ENCODE measurements at regions not wholly inside any gene's neighbourhood (a gene's known extent, or its start where the extent isn't known, plus 50 kb on each side); places are given as distances from the start of the nearest gene placed in this dataset.
A peak's percentile ranks its signal among the peaks of the same experiment; 100 is the strongest.

DNA sequence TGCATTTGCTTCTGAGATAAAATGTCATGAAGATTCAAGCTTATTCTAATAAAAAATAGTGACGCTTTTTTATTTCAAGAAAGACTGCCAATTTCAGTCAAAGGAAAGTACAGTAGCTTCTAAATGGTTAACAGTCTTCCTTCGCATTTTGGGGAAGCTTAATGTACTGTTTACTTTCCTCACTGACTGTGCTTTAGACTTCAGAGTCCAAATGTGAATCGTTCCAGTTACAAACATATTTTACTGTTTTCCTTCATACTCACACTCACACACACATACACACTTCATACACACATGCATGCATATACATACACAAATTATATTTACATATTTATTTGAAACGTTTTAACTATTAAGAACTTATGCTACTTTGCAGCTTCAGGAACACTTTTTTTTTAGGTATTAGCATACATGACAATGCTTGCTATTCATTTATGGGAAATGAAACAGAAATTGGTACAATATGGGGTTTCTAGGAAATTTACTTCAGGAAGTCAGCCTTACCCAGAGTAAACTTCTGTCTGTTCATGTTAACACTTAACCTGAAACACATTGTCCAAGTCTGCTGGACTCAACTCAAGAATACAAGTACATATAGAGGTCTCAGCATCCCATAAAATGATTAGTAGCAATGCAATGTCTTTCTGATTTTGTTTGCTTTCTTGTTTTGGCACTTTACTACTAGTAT is 145.4 kb downstream of the RPS12 start:
- Histone ChIP-seq H3K27ac (no peak overlapping the region), H3K27me3 (no peaks in the 10 kb centered on the region), H3K9ac (no peak overlapping the region), H4K20me1 (no peaks in the 10 kb centered on the region), H3K36me3 (no peaks in the 10 kb centered on the region), H3K4me3 (no peak overlapping the region), H3K9me3 (no peaks in the 10 kb centered on the region), H3K4me1 (peaks cover 23% of the 10 kb centered on the region), H3K4me2 (0 out of 2 replicates have a peak overlapping the region, but pooled peaks have one; percentile 53)
- no peak for TF ChIP-seq Cebpa-rat (IDR thresholded peaks at IDR 0.05)

DNA sequence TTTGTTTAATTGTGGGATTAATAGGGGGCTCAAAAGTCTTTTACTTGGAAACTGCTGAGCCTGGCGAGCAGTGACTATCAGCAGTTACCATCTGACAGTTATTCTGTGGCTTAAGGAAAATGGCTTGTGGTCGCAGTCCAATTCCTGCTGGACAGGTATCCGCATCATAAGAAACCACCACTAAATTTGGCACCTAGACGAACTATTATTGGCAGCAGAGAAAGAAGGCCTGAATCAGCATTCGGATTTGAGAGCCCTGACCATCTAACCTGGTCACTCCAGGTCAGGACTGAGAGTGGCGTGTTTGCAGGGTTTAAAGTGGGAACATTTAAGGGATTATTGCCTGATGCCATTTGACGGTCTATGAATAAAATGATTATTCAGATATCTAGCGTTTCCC is 146.4 kb downstream of the RPS12 start:
- H3K36me3 ChIP-seq, result no peaks in the 10 kb centered on the region
- H3K9me3 ChIP-seq, result no peaks in the 10 kb centered on the region
- no peaks in the 10 kb centered on the region for H3K27me3 ChIP-seq
- no peak overlapping the region for H3K9ac ChIP-seq
- H3K27ac ChIP-seq, result no peak overlapping the region
- H3K4me2 ChIP-seq, result peak overlapping the region; percentile 53
- no peaks in the 10 kb centered on the region for H4K20me1 ChIP-seq
- TF ChIP-seq Cebpa-rat (IDR thresholded peaks at IDR 0.05), result no peak
- peaks cover 23% of the 10 kb centered on the region for H3K4me1 ChIP-seq
- H3K4me3 ChIP-seq, result no peak overlapping the region

DNA sequence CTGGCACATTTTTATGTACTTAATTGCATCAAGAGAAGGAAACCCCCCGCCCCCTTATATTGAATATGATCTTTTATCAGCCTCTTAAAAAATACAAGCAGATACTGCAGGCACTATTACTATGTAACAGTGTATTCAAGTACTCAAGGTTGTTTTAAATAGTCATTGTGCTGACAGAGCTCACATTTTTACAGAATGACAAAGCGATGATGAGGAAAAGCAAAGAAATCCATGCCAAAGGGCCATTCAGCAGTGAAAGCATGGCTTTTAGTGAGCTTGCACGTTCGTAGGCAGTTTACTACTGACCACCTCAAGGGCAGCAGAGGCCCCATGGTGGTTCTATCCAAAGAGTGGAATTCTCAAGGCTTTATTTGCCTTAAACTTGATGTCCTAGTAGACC is 146.8 kb downstream of the RPS12 start:
- no peak overlapping the region for H3K27ac ChIP-seq
- no peaks in the 10 kb centered on the region for H4K20me1 ChIP-seq

DNA sequence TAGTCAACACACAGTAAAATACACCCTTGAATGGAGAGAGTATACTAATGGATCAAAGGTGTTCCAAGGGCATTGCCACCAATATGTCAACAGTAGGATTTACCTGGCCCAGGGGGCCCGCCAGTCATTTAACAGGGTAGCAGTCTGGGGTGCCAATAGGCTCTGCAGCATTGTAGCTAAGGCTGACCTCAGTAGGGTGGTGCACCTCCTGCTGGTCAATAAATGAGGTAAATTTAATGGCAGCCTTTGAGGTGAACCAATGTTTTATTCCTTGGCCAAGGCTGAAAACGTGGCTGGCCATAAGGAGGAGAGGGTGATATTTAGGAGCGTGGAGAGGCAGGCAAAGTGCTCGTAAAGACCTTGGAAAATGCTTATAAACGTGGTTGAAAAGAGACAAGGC is 147.2 kb downstream of the RPS12 start:
- Histone ChIP-seq H3K4me3 (no peak overlapping the region), H3K36me3 (no peaks in the 10 kb centered on the region), H3K27ac (no peak overlapping the region), H3K9me3 (no peaks in the 10 kb centered on the region), H4K20me1 (no peaks in the 10 kb centered on the region), H3K9ac (no peak overlapping the region), H3K4me1 (peaks cover 23% of the 10 kb centered on the region), H3K4me2 (no peak overlapping the region), H3K27me3 (no peaks in the 10 kb centered on the region)
- TF ChIP-seq Cebpa-rat (IDR thresholded peaks at IDR 0.05), result no peak

More for the DNA sequence above, 146.8 kb downstream of the RPS12 start:
- no peak overlapping the region for H3K9ac ChIP-seq
- H3K9me3 ChIP-seq, result no peaks in the 10 kb centered on the region
- H3K4me2 ChIP-seq, result peak overlapping the region; percentile 53
- TF ChIP-seq Cebpa-rat (IDR thresholded peaks at IDR 0.05), result no peak
- H3K4me3 ChIP-seq, result no peak overlapping the region
- peaks cover 23% of the 10 kb centered on the region for H3K4me1 ChIP-seq
- no peaks in the 10 kb centered on the region for H3K36me3 ChIP-seq
- no peaks in the 10 kb centered on the region for H3K27me3 ChIP-seq

DNA sequence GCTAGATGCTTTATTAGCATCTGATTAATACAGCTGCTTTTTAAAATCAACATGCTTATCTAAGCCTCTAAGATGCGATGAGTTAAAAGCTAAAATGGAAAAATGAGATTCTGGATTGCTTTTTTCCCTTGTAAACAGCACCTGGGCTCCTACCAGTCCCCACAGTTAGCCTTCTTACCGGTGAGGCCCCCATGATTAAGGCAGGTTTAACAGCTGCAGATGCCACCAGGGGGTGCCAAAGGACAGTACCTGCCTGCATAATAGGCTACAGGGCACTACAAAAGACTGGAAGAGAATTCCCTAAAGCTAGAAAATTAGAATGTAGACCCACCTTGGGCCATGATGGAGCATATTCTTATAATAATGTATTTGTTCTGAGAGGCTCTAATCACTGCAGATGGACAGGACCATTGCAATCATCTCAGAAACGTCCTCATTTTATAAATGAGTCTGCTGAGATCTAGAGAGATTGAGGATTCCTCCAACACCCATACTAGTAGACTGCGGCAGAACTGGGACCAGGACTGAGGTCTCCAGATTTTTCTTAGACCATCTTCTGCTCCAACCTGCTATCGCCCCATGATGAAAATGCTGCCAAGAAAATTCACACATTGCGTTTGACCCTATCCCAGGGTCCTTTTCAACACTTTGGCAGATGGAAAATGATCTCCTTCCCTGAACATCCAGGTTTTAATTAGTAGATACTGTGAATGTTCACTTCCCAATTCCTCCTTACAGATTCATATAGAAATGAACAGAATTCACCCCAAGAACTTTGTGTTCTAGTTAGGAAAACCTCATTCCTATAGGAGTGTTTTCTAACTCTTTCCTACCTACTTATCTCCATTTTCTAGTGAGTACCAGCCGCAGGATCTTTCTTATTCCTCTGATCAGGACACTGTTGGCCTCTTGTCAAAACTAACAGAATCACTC is 148.8 kb downstream of the RPS12 start:
- H3K4me2 ChIP-seq, result no peak overlapping the region
- no peaks in the 10 kb centered on the region for H3K9me3 ChIP-seq
- no peak overlapping the region for H3K4me3 ChIP-seq
- peaks cover 23% of the 10 kb centered on the region for H3K4me1 ChIP-seq
- H3K9ac ChIP-seq, result no peak overlapping the region
- H3K27me3 ChIP-seq, result no peaks in the 10 kb centered on the region
- TF ChIP-seq Cebpa-rat (IDR thresholded peaks at IDR 0.05), result no peak
- H3K27ac ChIP-seq, result no peak overlapping the region
- H3K36me3 ChIP-seq, result no peaks in the 10 kb centered on the region
- H4K20me1 ChIP-seq, result no peaks in the 10 kb centered on the region

DNA sequence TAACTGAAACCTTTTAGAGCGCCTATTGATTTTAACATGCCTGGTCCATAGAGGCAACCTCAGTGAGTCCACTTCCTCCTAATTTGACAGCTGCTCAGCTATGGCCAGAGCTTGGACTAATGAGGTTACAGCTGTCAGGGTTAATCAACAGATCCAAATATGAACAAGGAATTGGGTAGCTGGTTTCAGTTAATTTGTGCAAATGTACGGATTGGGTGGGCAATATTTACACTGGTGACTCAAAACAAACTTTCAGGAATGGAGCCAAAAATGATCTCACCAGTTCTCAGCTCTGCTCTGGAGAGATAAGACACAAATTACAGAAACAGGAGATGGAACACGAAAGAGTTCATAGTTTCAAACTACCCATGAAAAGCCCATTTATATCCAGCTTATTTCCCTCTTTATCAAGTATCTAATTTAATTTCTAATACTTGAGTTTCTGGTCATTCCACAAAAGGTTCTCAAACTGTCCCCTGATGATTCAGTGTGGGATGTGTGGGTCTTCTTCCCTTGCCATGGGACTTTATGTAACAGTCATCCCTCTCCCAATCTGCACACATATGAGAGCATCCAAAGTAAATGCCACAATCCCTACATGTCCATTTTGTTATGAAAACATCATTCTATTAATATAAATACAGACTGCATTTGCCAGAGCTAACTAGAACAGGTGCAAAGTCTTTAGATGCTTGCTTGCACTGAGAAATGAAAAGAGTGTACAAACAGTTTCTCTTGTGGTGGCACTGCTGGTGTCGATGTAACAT is 149.9 kb downstream of the RPS12 start:
- no peaks in the 10 kb centered on the region for H3K9me3 ChIP-seq
- H3K36me3 ChIP-seq, result no peaks in the 10 kb centered on the region
- no peak overlapping the region for H3K9ac ChIP-seq
- peaks cover 23% of the 10 kb centered on the region for H3K4me1 ChIP-seq
- no peaks in the 10 kb centered on the region for H4K20me1 ChIP-seq
- H3K4me3 ChIP-seq, result no peak overlapping the region
- H3K27ac ChIP-seq, result no peak overlapping the region
- TF ChIP-seq Cebpa-rat (IDR thresholded peaks at IDR 0.05), result no peak
- H3K4me2 ChIP-seq, result no peak overlapping the region
- H3K27me3 ChIP-seq, result no peaks in the 10 kb centered on the region

DNA sequence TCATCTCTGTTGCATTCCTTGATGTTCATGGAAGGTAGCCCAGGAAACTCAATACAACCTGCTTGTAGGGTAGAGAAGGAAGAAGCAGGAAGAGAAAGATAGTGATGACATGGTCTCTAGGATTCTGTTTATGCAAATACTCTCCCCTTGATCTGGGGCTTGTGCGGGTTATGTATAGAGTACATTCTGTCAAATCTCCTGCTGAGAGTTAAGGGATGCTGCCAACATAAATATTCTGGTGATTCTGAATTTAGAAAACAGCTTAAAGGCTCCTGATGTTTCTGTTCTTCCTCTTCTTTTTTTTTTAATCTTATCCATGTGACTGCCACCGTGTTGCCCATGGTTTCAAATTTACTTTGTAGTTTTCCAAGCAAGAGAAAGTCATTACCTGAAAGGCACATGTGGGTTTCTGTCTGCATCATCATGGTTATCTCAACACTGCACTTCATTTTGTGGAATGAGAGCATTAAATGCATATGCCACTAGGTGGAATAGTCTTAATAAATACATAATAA is 150.6 kb downstream of the RPS12 start:
- Histone ChIP-seq H3K4me3 (no peak overlapping the region), H3K9ac (no peak overlapping the region), H4K20me1 (no peaks in the 10 kb centered on the region), H3K4me2 (no peak overlapping the region), H3K9me3 (no peaks in the 10 kb centered on the region), H3K27me3 (no peaks in the 10 kb centered on the region), H3K36me3 (no peaks in the 10 kb centered on the region), H3K27ac (no peak overlapping the region), H3K4me1 (peaks cover 22% of the 10 kb centered on the region)
- TF ChIP-seq Cebpa-rat (IDR thresholded peaks at IDR 0.05), result no peak

DNA sequence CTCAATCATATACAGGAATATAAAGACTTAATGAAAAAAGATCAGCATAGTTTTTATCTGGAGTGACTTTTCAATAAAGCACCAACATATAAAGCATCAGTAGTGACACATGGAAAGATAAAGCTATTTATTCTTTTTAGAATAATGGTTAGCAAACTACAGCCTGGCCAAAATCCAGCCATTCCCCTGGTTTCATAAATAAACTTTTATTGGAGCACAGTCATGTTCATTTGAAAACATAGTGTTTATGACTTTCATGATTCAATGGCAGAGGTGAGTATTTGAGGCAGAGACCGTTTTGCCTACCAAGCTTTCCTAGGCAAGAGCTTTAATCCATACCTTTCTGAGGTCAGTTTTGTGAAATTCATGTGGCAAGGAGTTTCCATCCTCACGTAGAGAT is 153.5 kb downstream of the RPS12 start:
- H3K4me3 ChIP-seq, result no peak overlapping the region
- no peak overlapping the region for H3K27ac ChIP-seq
- TF ChIP-seq Cebpa-rat (IDR thresholded peaks at IDR 0.05), result no peak
- H3K36me3 ChIP-seq, result no peaks in the 10 kb centered on the region
- H3K9me3 ChIP-seq, result no peaks in the 10 kb centered on the region
- no peaks in the 10 kb centered on the region for H3K27me3 ChIP-seq
- no peak overlapping the region for H3K9ac ChIP-seq
- no peaks in the 10 kb centered on the region for H4K20me1 ChIP-seq
- H3K4me1 ChIP-seq, result peaks cover 5% of the 10 kb centered on the region
- no peak overlapping the region for H3K4me2 ChIP-seq

DNA sequence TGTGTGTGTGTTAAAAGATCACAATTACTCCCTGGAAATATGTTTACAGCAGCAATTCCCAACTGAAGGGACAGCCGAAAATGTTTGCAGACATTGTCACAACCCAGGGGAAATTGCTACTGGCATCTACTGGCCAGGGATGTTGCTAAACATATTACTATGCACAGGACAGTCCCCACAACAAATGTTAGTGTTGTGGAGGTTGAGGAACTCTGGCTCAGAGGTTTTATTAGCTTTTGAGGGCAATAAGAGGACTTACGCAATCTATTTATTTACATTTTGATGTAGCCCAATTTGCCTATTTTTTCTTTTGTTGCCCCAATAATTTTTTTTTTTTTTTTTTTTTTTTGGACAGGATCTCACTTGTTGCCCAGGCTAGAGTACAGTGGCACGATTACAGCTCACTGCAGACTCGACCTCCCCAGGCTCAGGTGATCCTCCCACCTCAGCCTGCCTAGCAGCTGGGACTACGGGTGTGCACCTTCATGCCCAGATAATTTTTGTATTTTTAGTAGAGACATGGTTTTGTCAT is 154.1 kb downstream of the RPS12 start:
- H3K4me2 ChIP-seq, result no peak overlapping the region

More for the DNA sequence above, 154.1 kb downstream of the RPS12 start:
- no peaks in the 10 kb centered on the region for H3K9me3 ChIP-seq
- H3K4me1 ChIP-seq, result peaks cover 10% of the 10 kb centered on the region
- H3K27me3 ChIP-seq, result no peaks in the 10 kb centered on the region
- TF ChIP-seq Cebpa-rat (IDR thresholded peaks at IDR 0.05), result 0 out of 2 replicates have a peak, but pooled peaks have one; percentile 21
- no peaks in the 10 kb centered on the region for H3K36me3 ChIP-seq
- H3K27ac ChIP-seq, result no peak overlapping the region
- no peak overlapping the region for H3K4me3 ChIP-seq
- no peaks in the 10 kb centered on the region for H4K20me1 ChIP-seq
- H3K9ac ChIP-seq, result no peak overlapping the region
